Adrenal gland (tissue), 5 donors: ENCODE measurements at regions not wholly inside any gene's neighbourhood (a gene's known extent, or its start where the extent isn't known, plus 50 kb on each side); places are given as distances from the start of the nearest gene placed in this dataset.

Source experiments
- CTCF ChIP-seq, 6 experiments: fragments of 450-650 bp in 4 of 6; fragments of 200-600 bp in 2 of 6; sonication (generic) in 1 of 6; IDR thresholded peaks; 1 replicate in 5 of 6; 2 replicates in 1 of 6; pipeline versions ENCODE4 v1.5.1 to v1.8.0; 2016 to 2021; ENCODE audit warnings: antibody characterized with exemption in 6 of 6, mild to moderate bottlenecking in 2 of 6, moderate library complexity in 1 of 6
- POLR2A ChIP-seq, 2 donors: fragments of 450-650 bp; IDR thresholded peaks; one replicate each; pipeline ENCODE4 v1.6.1; 2017; ENCODE audit warnings: antibody characterized with exemption in 2 of 2, mild to moderate bottlenecking in 2 of 2, moderate library complexity in 1 of 2
- donor health status: DM: no; HTN: no; CAD: no.

DNA sequence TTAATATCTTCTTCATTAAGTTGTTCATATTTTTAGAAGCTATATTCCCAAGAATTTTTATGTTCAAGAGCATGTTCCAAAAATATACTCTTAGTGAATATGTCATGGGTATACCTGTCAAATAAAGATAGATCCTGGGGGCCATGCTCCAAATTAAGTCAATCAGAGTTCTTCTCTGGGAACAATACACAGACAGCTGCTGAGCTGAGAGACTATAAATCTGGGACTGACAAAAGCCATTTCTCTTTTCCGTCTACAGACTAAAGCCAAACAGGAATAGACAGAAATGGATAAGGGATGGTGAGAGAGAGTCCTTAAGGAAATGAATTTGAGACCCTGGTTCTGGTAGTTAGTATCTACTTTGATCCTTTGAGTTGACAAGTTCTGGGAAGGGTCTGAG is 465.1 kb upstream of the RASGRP1 start:
- TF ChIP-seq POLR2A (IDR thresholded peaks at IDR 0.05) (no peak), CTCF (IDR thresholded peaks at IDR 0.05) (no peak)
